ENCODE measurements at regions not wholly inside any gene's neighbourhood (a gene's known extent, or its start where the extent isn't known, plus 50 kb on each side); places are given as distances from the start of the nearest gene placed in this dataset.

- Histone ChIP-seq H3K4me1 (ENCODE audit: insufficient read depth, low read length) (no peaks in the 10 kb centered on the region), H2AFZ (ENCODE audit: low read length) (no peak overlapping the region), H4K20me1 (ENCODE audit: insufficient read depth, low read length) (no peaks in the 10 kb centered on the region), H3K9me3 (ENCODE audit: low read depth, low read length) (no peaks in the 10 kb centered on the region), H3K79me2 (ENCODE audit: insufficient read depth, low read length) (no peaks in the 10 kb centered on the region), H3K4me2 (ENCODE audit: insufficient read depth, low read length) (no peak overlapping the region), H3K27ac (ENCODE audit: low read depth, low read length) (no peak overlapping the region), H3K4me3 (ENCODE audit: insufficient read depth, low read length) (no peak overlapping the region), H3K36me3 (ENCODE audit: insufficient read depth, low read length) (no peaks in the 10 kb centered on the region), H3K27me3 (ENCODE audit: insufficient read depth, low read length) (no peaks in the 10 kb centered on the region)
- TF ChIP-seq CTCF (IDR thresholded peaks at IDR 0.05; ENCODE audit: extremely low read depth, low read depth, low read length): no peak
- no peak for DNase-seq (ENCODE audit: insufficient read length, low spot score, missing footprints)
Measured at GRCh38 chr2:185952100-185952499, 213.5 kb downstream of the FSIP2 start.

GRCh38 chr2:185954389-185954788 lies 215.8 kb downstream of the FSIP2 start:
- H3K36me3 ChIP-seq (ENCODE audit: insufficient read depth, low read length): no peaks in the 10 kb centered on the region
- no peaks in the 10 kb centered on the region for H3K4me1 ChIP-seq (ENCODE audit: insufficient read depth, low read length)
- H4K20me1 ChIP-seq (ENCODE audit: insufficient read depth, low read length): no peaks in the 10 kb centered on the region
- H3K27me3 ChIP-seq (ENCODE audit: insufficient read depth, low read length): no peaks in the 10 kb centered on the region
- H3K79me2 ChIP-seq (ENCODE audit: insufficient read depth, low read length): no peaks in the 10 kb centered on the region
- DNase-seq (ENCODE audit: insufficient read length, low spot score, missing footprints): no peak
- no peak for TF ChIP-seq CTCF (IDR thresholded peaks at IDR 0.05; ENCODE audit: extremely low read depth, low read depth, low read length)
- no peak overlapping the region for H3K4me2 ChIP-seq (ENCODE audit: insufficient read depth, low read length)
- H3K4me3 ChIP-seq (ENCODE audit: insufficient read depth, low read length): no peak overlapping the region
- H2AFZ ChIP-seq (ENCODE audit: low read length): no peak overlapping the region
- H3K9me3 ChIP-seq (ENCODE audit: low read depth, low read length): no peaks in the 10 kb centered on the region
- no peak overlapping the region for H3K27ac ChIP-seq (ENCODE audit: low read depth, low read length)

GRCh38 chr2:185955050-185955449 lies 216.4 kb downstream of the FSIP2 start:
- Histone ChIP-seq H3K27me3 (ENCODE audit: insufficient read depth, low read length) (no peaks in the 10 kb centered on the region), H2AFZ (ENCODE audit: low read length) (no peak overlapping the region), H3K4me1 (ENCODE audit: insufficient read depth, low read length) (no peaks in the 10 kb centered on the region), H3K27ac (ENCODE audit: low read depth, low read length) (no peak overlapping the region), H3K79me2 (ENCODE audit: insufficient read depth, low read length) (no peaks in the 10 kb centered on the region), H3K9me3 (ENCODE audit: low read depth, low read length) (no peaks in the 10 kb centered on the region), H3K4me3 (ENCODE audit: insufficient read depth, low read length) (no peak overlapping the region), H3K36me3 (ENCODE audit: insufficient read depth, low read length) (no peaks in the 10 kb centered on the region), H4K20me1 (ENCODE audit: insufficient read depth, low read length) (no peaks in the 10 kb centered on the region), H3K4me2 (ENCODE audit: insufficient read depth, low read length) (no peak overlapping the region)
- TF ChIP-seq CTCF (IDR thresholded peaks at IDR 0.05; ENCODE audit: extremely low read depth, low read depth, low read length): no peak
- no peak for DNase-seq (ENCODE audit: insufficient read length, low spot score, missing footprints)

GRCh38 chr2:185967335-185967734 lies 228.7 kb downstream of the FSIP2 start:
- Histone ChIP-seq H3K4me3 (ENCODE audit: insufficient read depth, low read length) (no peak overlapping the region), H3K4me2 (ENCODE audit: insufficient read depth, low read length) (no peak overlapping the region), H3K79me2 (ENCODE audit: insufficient read depth, low read length) (no peaks in the 10 kb centered on the region), H3K36me3 (ENCODE audit: insufficient read depth, low read length) (no peaks in the 10 kb centered on the region), H4K20me1 (ENCODE audit: insufficient read depth, low read length) (no peaks in the 10 kb centered on the region), H2AFZ (ENCODE audit: low read length) (no peak overlapping the region), H3K27me3 (ENCODE audit: insufficient read depth, low read length) (no peaks in the 10 kb centered on the region), H3K9me3 (ENCODE audit: low read depth, low read length) (no peaks in the 10 kb centered on the region), H3K27ac (ENCODE audit: low read depth, low read length) (no peak overlapping the region), H3K4me1 (ENCODE audit: insufficient read depth, low read length) (no peaks in the 10 kb centered on the region)
- no peak for DNase-seq (ENCODE audit: insufficient read length, low spot score, missing footprints)
- no peak for TF ChIP-seq CTCF (IDR thresholded peaks at IDR 0.05; ENCODE audit: extremely low read depth, low read depth, low read length)

All from osteoblast (primary cell).